ENCODE measurements at regions not wholly inside any gene's neighbourhood (a gene's known extent, or its start where the extent isn't known, plus 50 kb on each side); places are given as distances from the start of the nearest gene placed in this dataset.
A peak's percentile ranks its signal among the peaks of the same experiment; 100 is the strongest.

DNA sequence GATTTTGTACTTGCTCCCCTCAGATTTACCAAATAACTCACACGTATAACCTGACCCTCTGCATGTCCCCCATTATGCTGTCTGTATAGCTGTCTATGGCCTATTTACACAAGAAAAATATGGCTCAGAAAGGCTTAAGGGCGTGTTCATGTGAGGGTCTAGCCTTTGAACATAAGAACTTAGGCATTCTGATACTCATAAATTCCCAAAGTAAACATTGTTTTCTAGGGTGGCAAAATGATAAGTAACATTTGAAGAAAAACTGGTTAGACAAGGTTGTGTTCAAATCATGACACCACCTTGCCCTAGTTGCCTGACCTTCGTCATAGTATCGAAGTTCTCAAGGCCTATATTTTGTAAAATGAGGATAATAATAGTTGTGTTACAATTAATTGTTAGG is 394.6 kb downstream of the LRRIQ3 start:
- Histone ChIP-seq H3K4me1 (ENCODE audit: low read depth) (peaks cover 4% of the 10 kb centered on the region), H3K9me3 (no peaks in the 10 kb centered on the region), H3K4me3 (no peak overlapping the region), H3K36me3 (ENCODE audit: low read depth) (no peaks in the 10 kb centered on the region)
- ATAC-seq (peak; percentile 94), DNase-seq (peak in 1 of 3 donors; percentile 12)
- intact Hi-C loops (cut with DNase I, micrococcal nuclease), result no loop called here
- no peak for TF ChIP-seq CTCF (IDR thresholded peaks at IDR 0.05)

DNA sequence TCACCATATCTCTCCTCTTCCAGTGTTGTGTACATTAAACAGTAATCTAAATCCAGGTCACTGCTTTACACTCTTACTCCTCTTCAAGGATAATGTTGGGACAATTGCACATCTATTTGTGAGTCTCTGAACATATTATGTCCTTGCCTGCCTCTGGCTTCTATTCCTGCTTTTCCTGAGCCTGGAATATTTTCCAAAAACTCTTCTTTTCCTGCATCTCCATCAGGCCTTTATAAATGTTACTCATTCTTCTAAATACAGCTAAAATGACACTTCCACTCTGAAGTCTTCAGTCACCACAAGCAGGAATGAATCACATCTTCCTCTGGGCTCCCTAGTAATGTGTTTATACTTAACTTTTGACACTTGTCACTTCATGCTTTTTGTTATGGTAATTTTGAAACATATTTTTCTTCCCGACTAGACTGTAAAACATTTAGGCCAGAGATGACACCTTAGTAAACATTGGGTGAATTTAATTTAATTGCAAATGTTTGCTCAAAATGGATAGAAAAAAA is 396.0 kb downstream of the LRRIQ3 start:
- no peak for ATAC-seq
- H3K9me3 ChIP-seq, result no peaks in the 10 kb centered on the region
- intact Hi-C loops (cut with DNase I, micrococcal nuclease), result no loop called here

GRCh38 chr1:73800376-73800775 is 397.6 kb downstream of the LRRIQ3 start:
- no peak for DNase-seq
- no peak for ATAC-seq
- no peak overlapping the region for H3K4me3 ChIP-seq
- H3K9me3 ChIP-seq, result no peaks in the 10 kb centered on the region
- H3K4me1 ChIP-seq (ENCODE audit: low read depth), result peaks cover 4% of the 10 kb centered on the region
- no peak for TF ChIP-seq CTCF (IDR thresholded peaks at IDR 0.05)
- intact Hi-C loops (cut with DNase I, micrococcal nuclease), result no loop called here
- no peaks in the 10 kb centered on the region for H3K36me3 ChIP-seq (ENCODE audit: low read depth)

More for the DNA sequence above, 396.0 kb downstream of the LRRIQ3 start:
- Histone ChIP-seq H3K4me1 (ENCODE audit: low read depth) (peaks cover 4% of the 10 kb centered on the region), H3K4me3 (no peak overlapping the region), H3K36me3 (ENCODE audit: low read depth) (no peaks in the 10 kb centered on the region)
- DNase-seq, result no peak
- no peak for TF ChIP-seq CTCF (IDR thresholded peaks at IDR 0.05)

DNA sequence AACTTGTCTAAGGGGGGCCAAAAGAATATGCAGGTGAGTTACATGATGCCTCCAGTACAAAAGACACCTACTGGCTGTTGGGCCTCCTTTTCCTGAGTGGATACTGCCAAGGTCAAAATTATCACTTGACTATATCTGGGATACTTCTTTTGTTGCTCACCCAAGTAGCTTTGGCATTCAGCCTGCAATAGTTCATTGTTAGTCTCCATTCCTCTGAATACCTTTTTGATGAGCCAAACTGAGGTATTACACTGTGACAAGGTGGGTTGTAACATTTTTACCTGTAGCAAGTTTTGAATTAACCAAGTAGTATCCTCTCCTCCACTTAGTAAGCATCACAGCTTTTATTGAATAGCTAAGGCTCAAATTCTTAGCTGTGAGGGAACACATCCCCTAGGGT is 408.0 kb downstream of the LRRIQ3 start:
- TF ChIP-seq CTCF (IDR thresholded peaks at IDR 0.05), result no peak
- no peak for ATAC-seq
- no peak overlapping the region for H3K4me3 ChIP-seq
- DNase-seq, result no peak
- intact Hi-C loops (cut with DNase I, micrococcal nuclease), result no loop called here
- no peaks in the 10 kb centered on the region for H3K9me3 ChIP-seq
- H3K4me1 ChIP-seq (ENCODE audit: low read depth), result no peaks in the 10 kb centered on the region
- H3K36me3 ChIP-seq (ENCODE audit: low read depth), result no peaks in the 10 kb centered on the region

- Histone ChIP-seq H3K4me3 (no peak overlapping the region), H3K9me3 (no peaks in the 10 kb centered on the region), H3K4me1 (ENCODE audit: low read depth) (peaks cover 5% of the 10 kb centered on the region), H3K36me3 (ENCODE audit: low read depth) (no peaks in the 10 kb centered on the region)
- TF ChIP-seq CTCF (IDR thresholded peaks at IDR 0.05), result no peak
- intact Hi-C loops (cut with DNase I, micrococcal nuclease), result no loop called here
- ATAC-seq (no peak), DNase-seq (no peak)
Observed at GRCh38 chr1:73784026-73784425, 413.9 kb downstream of the LRRIQ3 start.

DNA sequence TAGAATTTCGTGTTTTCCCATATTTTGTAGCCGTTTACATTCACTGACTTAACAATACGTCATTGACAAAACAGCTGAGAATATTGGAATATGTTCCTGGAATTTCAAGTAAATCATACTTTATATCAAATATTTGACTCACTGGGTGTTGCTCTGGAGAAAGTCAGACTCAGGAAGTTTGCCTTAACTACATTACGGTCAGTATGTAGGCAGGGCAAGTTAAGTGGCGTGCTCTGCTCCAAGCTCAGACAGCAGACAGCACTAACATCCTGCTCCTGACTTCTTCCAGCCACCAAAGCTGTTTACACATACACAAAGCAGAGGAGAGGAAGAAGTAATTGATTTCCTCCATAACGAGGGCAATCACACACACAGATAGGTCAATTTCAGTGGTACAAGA is 414.6 kb downstream of the LRRIQ3 start:
- H3K4me1 ChIP-seq (ENCODE audit: low read depth), result peaks cover 5% of the 10 kb centered on the region
- TF ChIP-seq CTCF (IDR thresholded peaks at IDR 0.05), result no peak
- ATAC-seq (peak; percentile 85), DNase-seq (peak in 1 of 3 donors; percentile 29)
- no peak overlapping the region for H3K4me3 ChIP-seq
- intact Hi-C loops (cut with DNase I, micrococcal nuclease), result no loop called here
- no peaks in the 10 kb centered on the region for H3K9me3 ChIP-seq
- no peaks in the 10 kb centered on the region for H3K36me3 ChIP-seq (ENCODE audit: low read depth)
